Gastroesophageal sphincter (tissue), 4 donors: ENCODE measurements at regions not wholly inside any gene's neighbourhood (a gene's known extent, or its start where the extent isn't known, plus 50 kb on each side); places are given as distances from the start of the nearest gene placed in this dataset.

ENCODE experiments used
- ATAC-seq: fragments of 150-250 bp; one replicate; pipeline ENCODE4 v1.9.1; 2016; ENCODE audit warnings: mild to moderate bottlenecking, moderate library complexity
- H3K27ac ChIP-seq, 4 donors: fragments of 200-600 bp; sonication (generic) in 3 of 4; 1 replicate in 3 of 4; 2 replicates in 1 of 4; pipeline ENCODE4 v1.5.1; 2016 to 2019
- H3K27me3 ChIP-seq: fragments of 200-600 bp; sonication (generic); one replicate; pipeline ENCODE4 v1.5.1; 2019
- H3K36me3 ChIP-seq, 2 donors: fragments of 200-600 bp; sonication (generic); one replicate each; pipeline ENCODE4 v1.5.1; 2019; ENCODE audit warnings: control low read depth in 1 of 2
- H3K4me1 ChIP-seq, 3 donors: fragments of 200-600 bp; sonication (generic); 1 replicate in 2 of 3; 2 replicates in 1 of 3; pipeline ENCODE4 v1.5.1; 2016 to 2019; ENCODE audit warnings: control low read depth in 2 of 3
- H3K4me3 ChIP-seq, 2 donors: fragments of 200-600 bp; sonication (generic); one replicate each; pipeline ENCODE4 v1.5.1; 2019; ENCODE audit warnings: mild to moderate bottlenecking in 1 of 2, moderate library complexity in 1 of 2
- H3K9me3 ChIP-seq, 3 donors: fragments of 200-600 bp; sonication (generic); one replicate each; pipeline ENCODE4 v1.5.1; 2017 to 2019; ENCODE audit warnings: control low read depth in 2 of 3
- EP300 ChIP-seq: sonication (generic); formaldehyde crosslinking; IDR thresholded peaks from one replicate; pipeline ENCODE4 v1.6.1; 2017; ENCODE audit warnings: antibody characterized with exemption, mild to moderate bottlenecking
- POLR2A ChIP-seq, 2 donors: fragments of 450-650 bp; IDR thresholded peaks; one replicate each; pipeline ENCODE4 v1.6.1; 2017; ENCODE audit warnings: antibody characterized with exemption in 2 of 2, mild to moderate bottlenecking in 2 of 2, moderate library complexity in 1 of 2
- POLR2AphosphoS5 ChIP-seq: sonication (generic); formaldehyde crosslinking; IDR thresholded peaks from one replicate; pipeline ENCODE4 v1.6.1; 2017; ENCODE audit warnings: antibody characterized with exemption
- WGBS, 2 donors: methylation state at CpG; one replicate each; pipeline ENCODE4 v1.1.5; 2018; ENCODE audit warnings: low coverage in 1 of 2; 5-methylcytosine and 5-hydroxymethylcytosine counted together
- TF ChIP-seq, protein P1 (sequence below), 4 experiments: fragments of 200-600 bp in 2 of 4; fragments of 450-650 bp in 2 of 4; sonication (generic) in 1 of 4; IDR thresholded peaks; one replicate each; pipeline ENCODE4 v1.5.1; 2017 to 2019; ENCODE audit warnings: antibody characterized with exemption in 4 of 4, mild to moderate bottlenecking in 2 of 4, moderate library complexity in 2 of 4

DNA sequence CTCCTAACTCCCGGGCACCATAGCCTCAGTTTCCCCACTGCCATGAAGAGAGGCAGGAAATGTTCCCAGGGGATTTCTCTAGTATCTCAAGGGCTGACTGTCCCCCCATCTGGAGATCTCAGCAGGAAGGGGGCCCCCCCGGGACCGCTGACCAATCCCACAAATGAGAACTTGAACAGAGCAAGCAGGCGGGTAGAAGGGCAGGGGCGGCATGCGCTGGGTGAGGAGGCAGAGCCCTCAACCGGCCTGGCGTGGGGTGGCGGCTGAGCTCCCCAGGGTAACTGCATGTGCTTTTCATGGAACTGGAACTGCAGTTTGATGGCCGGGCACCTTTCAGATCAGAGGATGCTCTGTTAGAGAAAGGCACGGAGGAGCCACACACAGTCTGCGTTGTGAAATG lies 144.5 kb downstream of the CTTN start:
- H3K36me3 ChIP-seq: no peaks in the 10 kb centered on the region
- ATAC-seq: no peak
- 83 to 92% methylated on average over 1 to 4 of the region's 12 CpGs for WGBS, 2 donors
- peaks cover 0 to 9% (median 0%) of the 10 kb centered on the region in 3 donors for H3K9me3 ChIP-seq
- no peaks in the 10 kb centered on the region for H3K4me1 ChIP-seq
- H3K27ac ChIP-seq: no peak overlapping the region
- H3K27me3 ChIP-seq: no peaks in the 10 kb centered on the region
- TF ChIP-seq POLR2A (IDR thresholded peaks at IDR 0.05) (no peak), POLR2AphosphoS5 (no peak), EP300 (no peak)
- TF ChIP-seq, protein P1, sequence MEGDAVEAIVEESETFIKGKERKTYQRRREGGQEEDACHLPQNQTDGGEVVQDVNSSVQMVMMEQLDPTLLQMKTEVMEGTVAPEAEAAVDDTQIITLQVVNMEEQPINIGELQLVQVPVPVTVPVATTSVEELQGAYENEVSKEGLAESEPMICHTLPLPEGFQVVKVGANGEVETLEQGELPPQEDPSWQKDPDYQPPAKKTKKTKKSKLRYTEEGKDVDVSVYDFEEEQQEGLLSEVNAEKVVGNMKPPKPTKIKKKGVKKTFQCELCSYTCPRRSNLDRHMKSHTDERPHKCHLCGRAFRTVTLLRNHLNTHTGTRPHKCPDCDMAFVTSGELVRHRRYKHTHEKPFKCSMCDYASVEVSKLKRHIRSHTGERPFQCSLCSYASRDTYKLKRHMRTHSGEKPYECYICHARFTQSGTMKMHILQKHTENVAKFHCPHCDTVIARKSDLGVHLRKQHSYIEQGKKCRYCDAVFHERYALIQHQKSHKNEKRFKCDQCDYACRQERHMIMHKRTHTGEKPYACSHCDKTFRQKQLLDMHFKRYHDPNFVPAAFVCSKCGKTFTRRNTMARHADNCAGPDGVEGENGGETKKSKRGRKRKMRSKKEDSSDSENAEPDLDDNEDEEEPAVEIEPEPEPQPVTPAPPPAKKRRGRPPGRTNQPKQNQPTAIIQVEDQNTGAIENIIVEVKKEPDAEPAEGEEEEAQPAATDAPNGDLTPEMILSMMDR (IDR thresholded peaks at IDR 0.05): no peak
- H3K4me3 ChIP-seq: no peak overlapping the region

DNA sequence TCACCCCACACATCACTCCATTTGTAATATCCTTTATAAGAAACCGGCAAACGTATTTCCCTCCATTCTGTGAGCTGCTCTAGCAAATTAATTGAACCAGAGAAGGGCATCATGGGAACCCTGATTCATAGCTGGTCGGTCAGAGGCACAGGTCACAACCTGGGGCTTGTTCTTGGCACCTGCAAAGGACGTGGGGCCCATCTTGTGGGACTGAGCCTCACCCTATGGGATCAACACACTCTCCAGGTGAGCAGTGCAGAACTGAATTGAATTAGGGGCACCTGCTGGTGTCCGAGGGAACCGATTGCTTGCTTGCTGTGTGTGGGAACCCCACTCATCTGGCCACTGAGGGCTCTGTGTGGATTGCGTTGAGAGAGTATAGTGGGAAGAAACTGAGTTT lies 145.3 kb downstream of the CTTN start:
- ATAC-seq: no peak
- H3K4me3 ChIP-seq: no peak overlapping the region
- WGBS, 2 donors: 71 to 82% methylated on average over 1 to 3 of the region's 7 CpGs

DNA sequence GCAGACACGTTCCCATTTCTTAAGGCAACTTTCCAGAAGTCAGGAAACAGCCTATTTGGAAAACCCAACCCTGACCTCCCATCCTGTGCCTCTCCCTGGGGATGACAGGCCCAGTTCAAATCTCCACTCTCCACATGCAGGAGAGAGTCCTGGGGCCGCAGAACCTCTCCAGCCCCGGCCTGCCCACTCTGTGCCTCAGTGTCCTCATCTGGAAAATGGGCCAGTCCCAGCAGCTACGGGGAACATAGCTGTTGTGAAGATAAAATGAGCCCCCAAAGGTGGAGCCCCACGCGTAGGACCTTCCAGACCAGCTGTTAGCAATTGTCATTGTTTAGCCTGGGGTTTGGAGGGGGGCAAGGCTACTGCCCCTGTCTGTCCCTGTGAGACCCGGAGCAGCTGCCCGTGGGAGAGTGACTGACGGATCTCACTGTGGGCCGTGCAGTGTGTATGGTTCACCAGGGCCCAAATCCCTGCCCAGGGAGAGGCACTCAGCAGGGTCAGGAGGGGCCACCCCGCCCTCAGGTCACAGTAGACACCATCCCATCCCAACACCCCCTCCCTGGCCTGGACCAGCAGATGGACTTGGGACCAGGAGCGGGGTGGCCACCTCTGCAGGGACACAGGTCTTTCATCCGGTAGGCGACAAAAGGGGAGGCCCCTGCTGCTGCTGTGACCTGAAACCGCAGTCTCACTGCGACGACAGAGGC lies 145.9 kb downstream of the CTTN start:
- Histone ChIP-seq H3K4me1 (no peaks in the 10 kb centered on the region), H3K27me3 (no peaks in the 10 kb centered on the region), H3K27ac (no peak overlapping the region), H3K9me3 (peaks cover 0 to 9% (median 0%) of the 10 kb centered on the region in 3 donors), H3K36me3 (no peaks in the 10 kb centered on the region), H3K4me3 (no peak overlapping the region)
- TF ChIP-seq POLR2AphosphoS5: no peak
- no peak for TF ChIP-seq EP300
- TF ChIP-seq, protein P1 (IDR thresholded peaks at IDR 0.05): no peak
- no peak for TF ChIP-seq POLR2A (IDR thresholded peaks at IDR 0.05)
- WGBS, 2 donors: 40% methylated on average over 1 of the region's 17 CpGs; no CpG with 5 or more reads in 1 of the 2 donors
- no peak for ATAC-seq

More for the DNA sequence above, 145.3 kb downstream of the CTTN start:
- no peaks in the 10 kb centered on the region for H3K4me1 ChIP-seq
- no peak for TF ChIP-seq EP300
- TF ChIP-seq, protein P1 (IDR thresholded peaks at IDR 0.05): no peak
- no peak for TF ChIP-seq POLR2AphosphoS5
- no peaks in the 10 kb centered on the region for H3K36me3 ChIP-seq
- H3K27me3 ChIP-seq: no peaks in the 10 kb centered on the region
- H3K9me3 ChIP-seq: peaks cover 0 to 9% (median 0%) of the 10 kb centered on the region in 3 donors
- no peak overlapping the region for H3K27ac ChIP-seq

DNA sequence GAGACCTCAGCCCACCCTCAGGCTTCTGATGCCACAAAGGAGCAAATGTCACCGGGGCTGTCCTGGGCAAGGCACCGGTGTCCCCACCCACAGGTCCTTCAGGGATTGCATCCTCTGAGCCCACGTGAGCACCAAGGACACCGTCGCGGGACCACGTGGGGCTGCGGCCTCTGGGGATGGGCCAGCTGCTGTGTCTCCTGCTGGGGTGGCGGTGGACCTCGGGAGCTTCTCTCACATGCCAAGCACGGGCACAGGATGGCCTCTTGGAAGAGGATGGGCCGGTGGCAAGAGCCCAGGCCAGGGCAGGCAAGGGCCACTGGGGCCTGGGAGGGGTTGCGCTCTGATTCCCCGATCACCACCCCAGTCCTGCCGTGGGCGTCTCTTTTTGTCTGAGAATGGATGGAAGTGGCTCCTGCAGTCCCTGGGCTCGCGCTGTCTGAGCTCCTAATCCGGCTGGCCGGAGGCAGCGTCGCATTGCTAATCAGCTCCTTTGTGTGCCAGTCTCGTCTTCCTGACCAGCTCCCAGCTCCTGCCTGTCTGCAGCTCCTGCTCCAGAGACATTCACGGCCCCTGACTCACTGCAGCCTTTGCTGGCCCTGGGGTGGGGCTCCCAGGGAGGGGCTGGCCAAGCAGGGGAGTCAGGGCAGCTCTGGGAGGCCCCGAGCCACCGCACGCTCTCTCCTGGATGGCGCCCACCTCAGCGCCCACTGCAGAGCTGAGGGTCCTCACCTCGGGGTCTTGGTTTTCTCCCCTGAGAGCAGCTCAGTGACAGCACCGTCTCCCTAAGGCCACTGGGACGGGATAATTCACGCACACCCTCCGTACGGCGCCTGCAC lies 146.7 kb downstream of the CTTN start:
- ATAC-seq: no peak
- Histone ChIP-seq H3K4me3 (no peak overlapping the region), H3K27ac (no peak overlapping the region), H3K4me1 (no peaks in the 10 kb centered on the region), H3K36me3 (no peaks in the 10 kb centered on the region), H3K9me3 (peaks cover 0 to 9% (median 0%) of the 10 kb centered on the region in 3 donors), H3K27me3 (no peaks in the 10 kb centered on the region)
- TF ChIP-seq EP300 (no peak), POLR2A (IDR thresholded peaks at IDR 0.05) (no peak), POLR2AphosphoS5 (no peak)
- TF ChIP-seq, protein P1 (IDR thresholded peaks at IDR 0.05): no peak
- WGBS, 2 donors: 35 to 63% methylated on average over 4 to 7 of the region's 36 CpGs
